HepG2 (cell line): ENCODE measurements at regions not wholly inside any gene's neighbourhood (a gene's known extent, or its start where the extent isn't known, plus 50 kb on each side); places are given as distances from the start of the nearest gene placed in this dataset.

ENCODE experiments used
- ATAC-seq: fragments of 200-7000 bp; cut with Tn5 transposase; 3 replicates; pipeline ENCODE4 v1.9.1; 2020; ENCODE audit warnings: mild to moderate bottlenecking, moderate library complexity
- BruUV-seq: library from RNA; stranded (reverse); fragments of 400-500 nt; replicated peaks from 2 replicates; lab custom pipeline; 2021; lab: Mats Ljungman, UMichigan
- CTCF ChIA-PET: fragments of 300-600 bp; formaldehyde crosslinking; extraction: SDS; loops from one replicate; lab custom pipeline; 2021; ENCODE audit warnings: low total read pairs, inconsistent platforms, low intra/inter-chr PET ratio; lab: Yijun Ruan, JAX
- POLR2A ChIA-PET: fragments of 350-600 bp; sonication (Branson Sonifier 250); formaldehyde crosslinking; loops from one replicate; lab custom pipeline; 2020; ENCODE audit warnings: antibody characterized with exemption, inconsistent platforms; lab: Yijun Ruan, JAX
- DNase-seq: peaks from one replicate; pipeline ENCODE4 v3.0.0-alpha.2; 2015; ENCODE audit warnings: low spot score
- FAIRE-seq: peaks from 3 replicates; lab custom pipeline; 2011; peaks lifted over from hg19 to GRCh38; lab: Jason Lieb, UNC
- H2AFZ ChIP-seq: one replicate; pipeline ENCODE4 v1.6.1; 2011; ENCODE audit warnings: low read length, inconsistent platforms
- H3K27ac ChIP-seq: fragments of 300-600 bp; 3 replicates; pipeline ENCODE4 v1.8.0; 2011; ENCODE audit warnings: mixed run types, mild to moderate bottlenecking, mixed read lengths, low read length, inconsistent platforms; ENCODE audit not compliant: insufficient read depth; ENCODE audit errors: extremely low read length
- H3K27me3 ChIP-seq, 2 experiments: fragments of 200-600 bp in 1 of 2; 2 replicates in 1 of 2; 3 replicates in 1 of 2; pipeline versions ENCODE4 v1.6.0 to v1.8.0; 2011; ENCODE audit warnings: low read length in 2 of 2, mild to moderate bottlenecking in 2 of 2, moderate library complexity in 2 of 2, inconsistent platforms in 1 of 2; ENCODE audit not compliant: insufficient read depth in 2 of 2, control insufficient read depth in 1 of 2
- H3K36me3 ChIP-seq, 2 experiments: fragments of 200-600 bp in 1 of 2; replicated peaks in 1 of 2; 2 replicates in 1 of 2; 3 replicates in 1 of 2; pipeline versions ENCODE4 v1.5.1 to v1.8.0; 2011; ENCODE audit warnings: low read length in 2 of 2, inconsistent platforms in 1 of 2; ENCODE audit not compliant: insufficient read depth in 2 of 2, control insufficient read depth in 1 of 2
- H3K4me1 ChIP-seq: 2 replicates; pipeline ENCODE4 v1.5.1; 2012; ENCODE audit warnings: low read length, inconsistent platforms; ENCODE audit not compliant: insufficient read depth
- H3K4me2 ChIP-seq: 2 replicates; pipeline ENCODE4 v1.6.0; 2011; ENCODE audit warnings: low read depth, low read length, inconsistent platforms
- H3K4me3 ChIP-seq, 3 experiments: fragments of 200-600 bp in 1 of 3; sonication (generic), shearing (Covaris generic) in 1 of 3; replicated peaks in 1 of 3; 2 replicates each; pipeline ENCODE4 v1.5.1; 2011 to 2016; ENCODE audit warnings: low read length in 3 of 3, inconsistent platforms in 2 of 3, low read depth in 2 of 3, mild to moderate bottlenecking in 2 of 3, control low read depth in 1 of 3, mixed read lengths in 1 of 3; ENCODE audit not compliant: insufficient read depth in 1 of 3
- H3K79me2 ChIP-seq: one replicate; pipeline ENCODE4 v1.6.1; 2011; ENCODE audit warnings: low read length, inconsistent platforms; ENCODE audit not compliant: insufficient read depth
- H3K9ac ChIP-seq: 2 replicates; pipeline ENCODE4 v1.6.0; 2011; ENCODE audit warnings: mild to moderate bottlenecking, low read depth, low read length, inconsistent platforms; ENCODE audit not compliant: insufficient read depth
- H3K9me3 ChIP-seq: 2 replicates; pipeline ENCODE4 v1.5.1; 2012; ENCODE audit warnings: mild to moderate bottlenecking, low read length
- H4K20me1 ChIP-seq: 2 replicates; pipeline ENCODE4 v1.6.0; 2011; ENCODE audit warnings: inconsistent platforms, mild to moderate bottlenecking, low read length, moderate library complexity; ENCODE audit not compliant: insufficient read depth
- CBFB ChIP-seq: sonication (generic); formaldehyde crosslinking; IDR thresholded peaks from 2 replicates; pipeline ENCODE4 v1.4.0; 2020; ENCODE audit warnings: missing genetic modification reagents
- HNRNPL ChIP-seq: fragments of 200-400 bp; formaldehyde crosslinking; IDR thresholded peaks from 2 replicates; pipeline ENCODE4 v1.6.1; 2017; ENCODE audit warnings: mild to moderate bottlenecking, low read depth, low read length
- MAFG ChIP-seq: sonication (generic); formaldehyde crosslinking; IDR thresholded peaks from 2 replicates; pipeline ENCODE4 v1.5.1; 2020; ENCODE audit warnings: mild to moderate bottlenecking, missing genetic modification reagents
- NFE2L1 ChIP-seq: sonication (generic); formaldehyde crosslinking; IDR thresholded peaks from 2 replicates; pipeline ENCODE4 v1.4.0; 2020; ENCODE audit warnings: missing genetic modification reagents, mild to moderate bottlenecking, borderline replicate concordance
- POLR2A ChIP-seq, 2 experiments: IDR thresholded peaks; 2 replicates each; pipeline ENCODE4 v1.6.1; 2011; ENCODE audit warnings: low read depth in 2 of 2, low read length in 2 of 2, mild to moderate bottlenecking in 1 of 2, moderate library complexity in 1 of 2; ENCODE audit not compliant: insufficient read depth in 1 of 2
- YEATS2 ChIP-seq: sonication (generic); formaldehyde crosslinking; IDR thresholded peaks from 2 replicates; pipeline ENCODE4 v1.4.0; 2020; ENCODE audit warnings: missing genetic modification reagents, borderline replicate concordance
- ZNF292 ChIP-seq: sonication (generic); formaldehyde crosslinking; IDR thresholded peaks from 2 replicates; pipeline ENCODE4 v1.8.1; 2022; ENCODE audit warnings: mild to moderate bottlenecking, low read depth, missing genetic modification reagents, borderline replicate concordance
- ZNF33B ChIP-seq: sonication (generic); formaldehyde crosslinking; IDR thresholded peaks from 2 replicates; pipeline ENCODE4 v1.5.1; 2020; ENCODE audit warnings: mild to moderate bottlenecking, missing genetic modification reagents
- ZNF460 ChIP-seq: sonication (generic); formaldehyde crosslinking; IDR thresholded peaks from 2 replicates; pipeline ENCODE4 v1.5.1; 2020; ENCODE audit warnings: missing genetic modification reagents, mild to moderate bottlenecking, borderline replicate concordance
- ZNF501 ChIP-seq: sonication (generic); formaldehyde crosslinking; IDR thresholded peaks from 2 replicates; pipeline ENCODE4 v1.5.1; 2020; ENCODE audit warnings: mild to moderate bottlenecking, moderate library complexity, missing genetic modification reagents
- ZNF777 ChIP-seq: sonication (generic); formaldehyde crosslinking; IDR thresholded peaks from 2 replicates; pipeline ENCODE4 v1.4.0; 2020; ENCODE audit warnings: missing genetic modification reagents
- WGBS: methylation state at CpG from one replicate; pipeline ENCODE4 v1.1.6; 2017; ENCODE audit warnings: low lambda C conversion rate; 5-methylcytosine and 5-hydroxymethylcytosine counted together
- in situ Hi-C: cut with HindIII; loops from 2 replicates; pipeline ENCODE4 v1.10.0; 2017; ENCODE audit warnings: low pct_unique_long_range_greater_than_20kb; ENCODE audit not compliant: extremely low pct_ligation_motif_present
- intact Hi-C: fragments of 100-400 bp; cut with micrococcal nuclease; formaldehyde crosslinking; loops from one replicate; pipeline ENCODE4 v1.10.0; 2022; ENCODE audit not compliant: unreplicated experiment
- TF ChIP-seq, protein P1 (sequence below): IDR thresholded peaks from 2 replicates; pipeline ENCODE4 v1.6.1; 2016; ENCODE audit warnings: control low read depth

GRCh38 chr5:103436112-103436511 lies 126.5 kb downstream of the NUDT12 start:
- H2AFZ ChIP-seq = no peak overlapping the region
- no peaks in the 10 kb centered on the region for H3K36me3 ChIP-seq
- DNase-seq (no peak), FAIRE-seq (no peak), ATAC-seq (no peak)
- 3% methylated on average over 1 of the region's 1 CpG for WGBS
- BruUV-seq = no TSS peak
- no peaks in the 10 kb centered on the region for H4K20me1 ChIP-seq
- no peak overlapping the region for H3K9ac ChIP-seq
- intact Hi-C loops (no loop called here), in situ Hi-C loops (no loop called here)
- no peak overlapping the region for H3K4me3 ChIP-seq
- no peaks in the 10 kb centered on the region for H3K27me3 ChIP-seq
- ChIA-PET POLR2A (no interaction called here), CTCF (no interaction called here)
- no peak overlapping the region for H3K4me2 ChIP-seq
- H3K27ac ChIP-seq = no peak overlapping the region
- TF ChIP-seq, protein P1, sequence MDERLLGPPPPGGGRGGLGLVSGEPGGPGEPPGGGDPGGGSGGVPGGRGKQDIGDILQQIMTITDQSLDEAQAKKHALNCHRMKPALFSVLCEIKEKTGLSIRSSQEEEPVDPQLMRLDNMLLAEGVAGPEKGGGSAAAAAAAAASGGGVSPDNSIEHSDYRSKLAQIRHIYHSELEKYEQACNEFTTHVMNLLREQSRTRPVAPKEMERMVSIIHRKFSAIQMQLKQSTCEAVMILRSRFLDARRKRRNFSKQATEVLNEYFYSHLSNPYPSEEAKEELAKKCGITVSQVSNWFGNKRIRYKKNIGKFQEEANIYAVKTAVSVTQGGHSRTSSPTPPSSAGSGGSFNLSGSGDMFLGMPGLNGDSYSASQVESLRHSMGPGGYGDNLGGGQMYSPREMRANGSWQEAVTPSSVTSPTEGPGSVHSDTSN (CRISPR knock-in tag) = no peak
- TF ChIP-seq HNRNPL (no peak), ZNF460 (CRISPR knock-in tag) (no peak), CBFB (CRISPR knock-in tag) (no peak), YEATS2 (CRISPR knock-in tag) (no peak), ZNF292 (no peak), ZNF777 (CRISPR knock-in tag) (no peak), ZNF33B (CRISPR knock-in tag) (no peak), ZNF501 (no peak), MAFG (no peak), POLR2A (IDR thresholded peaks at IDR 0.05; ENCODE audit: insufficient read depth in 1 of 2, low read depth in 2 of 2, low read length in 2 of 2) (no peak), NFE2L1 (CRISPR knock-in tag) (no peak)
- H3K79me2 ChIP-seq = no peaks in the 10 kb centered on the region
- H3K4me1 ChIP-seq = no peaks in the 10 kb centered on the region
- H3K9me3 ChIP-seq = 0 out of 2 replicates have a peak, but pooled peaks cover 3% of the 10 kb centered on the region
